Retinal pigment epithelial cell (primary cell): ENCODE measurements at regions not wholly inside any gene's neighbourhood (a gene's known extent, or its start where the extent isn't known, plus 50 kb on each side); places are given as distances from the start of the nearest gene placed in this dataset.
"Not testable (repeated sequence)": the region's sequence is repeated elsewhere in the genome, so short reads cannot be mapped to it uniquely, and the experiment has no call there.

Experiments used
- DNase-seq: peaks from one replicate; pipeline ENCODE4 v3.0.0-alpha.2; 2010; ENCODE audit warnings: low read depth
- H3K4me3 ChIP-seq: 2 replicates; pipeline ENCODE4 v1.5.1; 2011; ENCODE audit warnings: mild to moderate bottlenecking, low read length, control low read depth, moderate library complexity
- CTCF ChIP-seq: conservative IDR thresholded peaks from 2 replicates; pipeline ENCODE4 v1.5.1; 2011; ENCODE audit warnings: low read depth, low read length, control low read depth, inconsistent platforms

DNA sequence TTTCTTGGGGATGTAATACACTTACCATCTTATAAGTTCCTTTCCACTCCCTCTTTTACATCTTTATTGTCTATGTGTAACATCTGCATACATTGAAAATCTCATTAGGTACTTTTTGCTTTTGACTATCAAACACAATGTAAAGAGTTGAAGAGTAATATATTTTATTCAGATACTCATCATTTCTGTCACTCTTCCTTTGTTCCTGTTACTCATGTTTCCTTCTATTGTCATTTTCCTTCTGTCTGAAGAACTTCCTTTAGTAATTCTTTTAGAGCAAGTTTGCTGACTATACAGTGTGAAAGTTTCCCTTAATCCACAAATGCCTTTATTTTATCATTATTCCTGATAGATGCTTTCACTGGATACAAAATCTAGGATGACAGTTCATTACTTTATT, 339.8 kb downstream of the SOX4 start:
- no peak for DNase-seq
- no peak overlapping the region for H3K4me3 ChIP-seq
- TF ChIP-seq CTCF: no peak

- H3K4me3 ChIP-seq: no peak overlapping the region
- no peak for DNase-seq
- TF ChIP-seq CTCF: no peak
Measured at GRCh38 chr6:21935142-21935541, 341.6 kb downstream of the SOX4 start.

- no peak for DNase-seq
- peak; percentile 61 for TF ChIP-seq CTCF
- no peak overlapping the region for H3K4me3 ChIP-seq
Measured at GRCh38 chr6:21935561-21936028, 342.0 kb downstream of the SOX4 start.

DNA sequence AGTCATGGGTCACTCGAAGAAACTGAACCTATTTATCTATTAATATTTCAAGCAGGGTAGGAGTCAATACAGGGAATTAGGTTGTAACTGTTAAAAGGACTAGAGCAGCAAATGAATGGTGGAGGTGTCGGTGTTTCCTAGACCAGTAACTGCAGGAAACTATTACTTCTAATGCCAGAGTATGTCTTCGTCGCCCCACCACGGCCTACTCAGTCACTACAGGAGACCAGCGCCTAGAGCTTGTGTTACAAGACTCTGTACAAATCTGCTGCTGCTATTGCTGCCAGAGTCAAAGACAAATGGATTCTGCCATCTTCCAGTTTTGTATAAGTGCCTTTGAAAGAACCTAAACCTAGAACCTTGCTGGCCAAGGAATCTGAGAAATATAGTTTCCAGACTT, 343.9 kb downstream of the SOX4 start:
- TF ChIP-seq CTCF: no peak
- H3K4me3 ChIP-seq: no peak overlapping the region
- DNase-seq: no peak

DNA sequence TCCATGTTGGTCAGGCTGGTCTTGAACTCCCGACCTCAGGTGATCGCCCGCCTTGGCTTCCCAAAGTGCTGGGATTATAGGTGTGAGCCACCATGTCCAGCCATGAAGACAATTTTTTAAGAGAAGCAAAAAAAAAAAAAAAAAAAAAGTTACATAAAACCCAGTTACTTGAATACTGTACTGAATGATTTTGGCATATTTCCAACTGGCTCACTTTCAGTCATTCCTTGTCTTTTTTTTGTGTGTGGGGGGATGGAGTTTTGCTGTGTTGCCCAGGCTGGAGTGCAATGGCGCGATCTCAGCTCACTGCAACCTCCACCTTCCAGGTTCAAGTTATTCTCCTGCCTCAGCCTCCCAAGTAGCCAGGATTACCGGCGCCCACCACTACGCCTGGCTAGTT, 345.5 kb downstream of the SOX4 start:
- not testable (repeated sequence) for DNase-seq, H3K4me3 ChIP-seq

- TF ChIP-seq CTCF: no peak
- H3K4me3 ChIP-seq: no peak overlapping the region
- DNase-seq: no peak
Measured at GRCh38 chr6:21941926-21942325, 348.4 kb downstream of the SOX4 start.

DNA sequence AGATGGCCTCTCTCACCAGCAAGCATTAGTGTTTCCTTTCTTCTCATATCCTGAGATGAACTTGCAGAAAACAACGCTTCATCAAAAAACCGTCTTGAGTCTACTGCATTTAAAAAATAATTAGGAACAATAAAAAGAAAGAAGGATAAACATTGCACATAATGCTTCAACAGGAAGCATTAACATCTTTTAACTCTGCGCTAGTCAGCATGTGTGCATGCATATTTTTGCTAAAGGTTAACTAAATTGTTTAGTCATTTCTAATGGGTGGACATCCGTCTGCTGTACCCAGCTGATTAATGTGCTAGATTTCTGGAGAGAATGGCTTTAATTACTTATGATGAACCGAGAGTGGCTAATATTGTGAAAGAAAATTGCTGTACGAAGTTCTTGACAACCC, 349.3 kb downstream of the SOX4 start:
- DNase-seq: no peak
- no peak for TF ChIP-seq CTCF
- H3K4me3 ChIP-seq: no peak overlapping the region

DNA sequence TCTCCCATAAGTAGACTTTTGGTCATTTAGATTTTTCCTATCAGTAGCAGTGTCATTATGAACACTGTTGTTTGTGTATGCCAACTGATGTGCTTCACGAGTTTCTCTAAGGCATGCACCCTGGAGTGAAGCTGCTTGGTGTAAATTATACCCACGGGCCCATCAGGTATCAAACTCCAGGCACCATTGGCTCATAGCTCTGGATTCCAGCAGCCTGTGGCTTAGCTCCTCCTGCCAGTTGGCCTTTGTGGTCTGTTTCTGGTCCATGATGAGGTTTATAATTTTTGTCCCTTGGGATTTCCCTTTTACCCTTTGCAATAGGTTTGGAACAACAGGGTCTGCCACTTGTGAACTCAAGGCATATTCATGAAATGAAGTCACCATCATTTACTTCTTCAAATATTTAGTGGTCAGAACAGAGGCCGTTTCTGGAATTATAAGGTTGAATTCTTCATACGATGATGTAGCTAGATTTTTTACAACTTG, 350.5 kb downstream of the PRL start:
- no peak for DNase-seq
- H3K4me3 ChIP-seq: no peak overlapping the region
- no peak for TF ChIP-seq CTCF

DNA sequence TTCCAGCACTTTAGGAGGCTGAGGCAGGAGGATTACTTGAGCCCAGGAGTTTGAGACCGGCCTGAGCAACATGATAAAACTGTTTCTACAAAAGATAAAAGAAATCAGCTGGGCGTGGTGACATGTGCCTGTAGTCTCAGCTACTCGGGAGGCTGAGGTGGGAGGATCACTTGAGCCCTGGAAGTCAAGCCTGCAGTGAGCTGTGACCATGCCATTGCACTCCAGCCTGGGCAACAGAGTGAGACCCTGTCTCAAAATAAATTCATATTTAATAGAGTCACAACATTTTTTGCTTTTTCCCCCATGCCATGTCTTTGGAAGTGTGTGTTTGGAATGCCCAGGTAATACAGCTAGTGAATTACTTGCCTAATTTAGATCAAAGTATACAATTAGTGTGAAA, 349.6 kb downstream of the PRL start:
- not testable (repeated sequence) for H3K4me3 ChIP-seq, DNase-seq
